ENCODE measurements at regions not wholly inside any gene's neighbourhood (a gene's known extent, or its start where the extent isn't known, plus 50 kb on each side); places are given as distances from the start of the nearest gene placed in this dataset.

GRCh38 chr2:60282886-60283285 lies 270.6 kb downstream of the BCL11A start:
- BruUV-seq (replicated peaks): no TSS peak
- Histone ChIP-seq H3K27ac (no peak overlapping the region), H4K20me1 (ENCODE audit: insufficient read depth) (no peaks in the 10 kb centered on the region), H3F3A (ENCODE audit: insufficient read depth, low read depth) (no peaks in the 10 kb centered on the region), H3K9me2 (ENCODE audit: insufficient read depth) (no peaks in the 10 kb centered on the region), H3K4me1 (replicated peaks; ENCODE audit: insufficient read depth) (no peaks in the 10 kb centered on the region), H3K4me2 (no peak overlapping the region), H3K79me2 (ENCODE audit: low read depth) (no peaks in the 10 kb centered on the region), H3K27me3 (ENCODE audit: insufficient read depth, low read depth) (0 out of 2 replicates have a peak, but pooled peaks cover 4% of the 10 kb centered on the region), H3K9me3 (ENCODE audit: insufficient read depth, low read depth) (no peaks in the 10 kb centered on the region), H2AFZ (no peak overlapping the region), H3K4me3 (no peak overlapping the region), H3K36me3 (ENCODE audit: low read depth) (no peaks in the 10 kb centered on the region)
- DNase-seq: no peak
- POLR2A ChIA-PET (ENCODE audit: unreplicated experiment): no interaction called here
- CTCF ChIA-PET: no interaction called here
- TF ChIP-seq, protein P1, sequence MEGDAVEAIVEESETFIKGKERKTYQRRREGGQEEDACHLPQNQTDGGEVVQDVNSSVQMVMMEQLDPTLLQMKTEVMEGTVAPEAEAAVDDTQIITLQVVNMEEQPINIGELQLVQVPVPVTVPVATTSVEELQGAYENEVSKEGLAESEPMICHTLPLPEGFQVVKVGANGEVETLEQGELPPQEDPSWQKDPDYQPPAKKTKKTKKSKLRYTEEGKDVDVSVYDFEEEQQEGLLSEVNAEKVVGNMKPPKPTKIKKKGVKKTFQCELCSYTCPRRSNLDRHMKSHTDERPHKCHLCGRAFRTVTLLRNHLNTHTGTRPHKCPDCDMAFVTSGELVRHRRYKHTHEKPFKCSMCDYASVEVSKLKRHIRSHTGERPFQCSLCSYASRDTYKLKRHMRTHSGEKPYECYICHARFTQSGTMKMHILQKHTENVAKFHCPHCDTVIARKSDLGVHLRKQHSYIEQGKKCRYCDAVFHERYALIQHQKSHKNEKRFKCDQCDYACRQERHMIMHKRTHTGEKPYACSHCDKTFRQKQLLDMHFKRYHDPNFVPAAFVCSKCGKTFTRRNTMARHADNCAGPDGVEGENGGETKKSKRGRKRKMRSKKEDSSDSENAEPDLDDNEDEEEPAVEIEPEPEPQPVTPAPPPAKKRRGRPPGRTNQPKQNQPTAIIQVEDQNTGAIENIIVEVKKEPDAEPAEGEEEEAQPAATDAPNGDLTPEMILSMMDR (conservative IDR thresholded peaks at IDR 0.05): no peak
- no peak for TF ChIP-seq EZH2 (IDR thresholded peaks at IDR 0.05; ENCODE audit: low read depth)
- intact Hi-C loops (cut with micrococcal nuclease; ENCODE audit: unreplicated experiment): no loop called here

DNA sequence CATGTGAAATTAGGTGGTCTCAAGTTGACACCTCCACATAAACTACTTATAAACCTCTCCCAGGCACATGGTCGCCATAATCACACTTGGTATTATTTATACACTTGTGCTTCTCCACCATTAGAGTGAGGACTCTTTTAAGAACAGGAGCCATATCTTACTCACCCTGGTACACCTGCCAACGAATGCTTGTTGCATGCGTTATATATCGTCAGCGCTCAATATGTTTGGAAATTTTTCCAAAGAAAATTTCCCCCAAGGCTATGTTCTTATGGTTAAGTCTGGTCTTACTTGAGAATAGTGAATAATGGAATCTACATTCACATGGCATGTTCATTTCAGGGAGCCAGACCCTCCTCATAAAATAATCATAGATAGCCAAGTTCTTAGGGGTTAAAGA lies 271.7 kb downstream of the BCL11A start:
- Histone ChIP-seq H3F3A (ENCODE audit: insufficient read depth, low read depth) (no peaks in the 10 kb centered on the region), H3K4me1 (replicated peaks; ENCODE audit: insufficient read depth) (no peaks in the 10 kb centered on the region), H3K27ac (no peak overlapping the region), H4K20me1 (ENCODE audit: insufficient read depth) (no peaks in the 10 kb centered on the region), H3K4me3 (no peak overlapping the region), H3K9me3 (ENCODE audit: insufficient read depth, low read depth) (no peaks in the 10 kb centered on the region), H3K79me2 (ENCODE audit: low read depth) (no peaks in the 10 kb centered on the region), H3K36me3 (ENCODE audit: low read depth) (no peaks in the 10 kb centered on the region), H2AFZ (no peak overlapping the region), H3K27me3 (ENCODE audit: insufficient read depth, low read depth) (peaks cover 5% of the 10 kb centered on the region; the same call in 1 of the 2 replicates), H3K4me2 (no peak overlapping the region), H3K9me2 (ENCODE audit: insufficient read depth) (no peaks in the 10 kb centered on the region)
- CTCF ChIA-PET: no interaction called here
- no peak for DNase-seq
- POLR2A ChIA-PET (ENCODE audit: unreplicated experiment): no interaction called here
- intact Hi-C loops (cut with micrococcal nuclease; ENCODE audit: unreplicated experiment): no loop called here
- BruUV-seq (replicated peaks): no TSS peak
- TF ChIP-seq, protein P1 (conservative IDR thresholded peaks at IDR 0.05): no peak
- TF ChIP-seq EZH2 (IDR thresholded peaks at IDR 0.05; ENCODE audit: low read depth): no peak

DNA sequence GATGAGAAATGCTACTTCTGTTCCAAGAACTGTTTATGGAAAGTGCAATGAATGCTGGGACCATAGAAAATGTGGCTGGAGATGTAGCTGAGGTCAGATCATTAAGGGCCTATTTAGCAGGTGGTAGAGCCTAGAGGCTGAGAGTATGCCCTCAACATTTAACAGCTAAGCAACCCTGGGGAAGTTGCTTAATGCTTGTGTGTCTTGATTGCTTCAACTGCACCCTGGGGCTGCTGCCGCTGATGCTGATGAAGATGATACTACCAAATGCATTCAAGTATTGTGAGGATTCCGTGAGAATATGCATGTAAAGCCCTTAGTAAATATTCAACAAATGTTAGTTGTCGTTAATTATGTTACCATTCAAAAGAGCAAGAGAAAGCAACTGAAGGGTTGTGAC lies 273.2 kb downstream of the BCL11A start:
- ChIA-PET POLR2A (ENCODE audit: unreplicated experiment) (no interaction called here), CTCF (no interaction called here)
- H3K9me2 ChIP-seq (ENCODE audit: insufficient read depth): no peaks in the 10 kb centered on the region
- H3F3A ChIP-seq (ENCODE audit: insufficient read depth, low read depth): no peaks in the 10 kb centered on the region
- H3K27ac ChIP-seq: no peak overlapping the region
- no peak overlapping the region for H3K4me2 ChIP-seq
- no peak overlapping the region for H3K4me3 ChIP-seq
- DNase-seq: no peak
- no peaks in the 10 kb centered on the region for H4K20me1 ChIP-seq (ENCODE audit: insufficient read depth)
- H3K27me3 ChIP-seq (ENCODE audit: insufficient read depth, low read depth): peaks cover 14% of the 10 kb centered on the region; the same call in 1 of the 2 replicates
- no TSS peak for BruUV-seq (replicated peaks)
- intact Hi-C loops (cut with micrococcal nuclease; ENCODE audit: unreplicated experiment): no loop called here
- TF ChIP-seq, protein P1 (conservative IDR thresholded peaks at IDR 0.05): no peak
- no peak for TF ChIP-seq EZH2 (IDR thresholded peaks at IDR 0.05; ENCODE audit: low read depth)
- H3K79me2 ChIP-seq (ENCODE audit: low read depth): no peaks in the 10 kb centered on the region
- H3K9me3 ChIP-seq (ENCODE audit: insufficient read depth, low read depth): no peaks in the 10 kb centered on the region
- no peaks in the 10 kb centered on the region for H3K36me3 ChIP-seq (ENCODE audit: low read depth)
- no peaks in the 10 kb centered on the region for H3K4me1 ChIP-seq (replicated peaks; ENCODE audit: insufficient read depth)
- H2AFZ ChIP-seq: no peak overlapping the region

Data from PC-9 (cell line).